ENCODE measurements at regions not wholly inside any gene's neighbourhood (a gene's known extent, or its start where the extent isn't known, plus 50 kb on each side); places are given as distances from the start of the nearest gene placed in this dataset.

DNA sequence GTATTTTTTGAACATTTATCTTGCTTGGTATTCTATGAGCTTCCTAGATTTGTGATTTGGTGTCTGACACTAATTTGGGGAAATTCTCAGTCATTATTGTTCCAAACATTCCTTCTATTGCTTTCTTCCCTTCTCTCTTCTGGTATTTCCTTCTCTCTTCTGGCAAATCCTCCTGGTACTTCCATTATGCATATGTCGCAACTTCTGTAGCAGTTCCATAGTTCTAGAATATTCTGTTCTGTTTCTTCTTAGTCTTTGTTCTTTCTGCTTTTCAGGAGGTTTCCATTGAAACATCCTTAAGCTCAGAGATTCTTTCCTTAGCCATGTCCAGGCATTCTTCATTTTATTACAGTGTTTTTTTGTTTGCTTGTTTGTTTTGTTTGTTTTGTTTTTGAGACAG is 155.2 kb upstream of the PIK3R1 start:
- Histone ChIP-seq H3K27me3 (no peaks in the 10 kb centered on the region), H3K4me3 (replicated peaks in 1 of 3) (no peak overlapping the region), H3K4me1 (no peaks in the 10 kb centered on the region), H3K9me3 (no peaks in the 10 kb centered on the region), H3K36me3 (no peaks in the 10 kb centered on the region), H3K27ac (no peak overlapping the region)
- 93 to 98% methylated on average over 1 of the region's 1 CpG for WGBS, 2 donors
- intact Hi-C loops (cut with DNase I), result no loop called here
- TF ChIP-seq POLR2A (IDR thresholded peaks at IDR 0.05), result no peak
- TF ChIP-seq, protein P1, sequence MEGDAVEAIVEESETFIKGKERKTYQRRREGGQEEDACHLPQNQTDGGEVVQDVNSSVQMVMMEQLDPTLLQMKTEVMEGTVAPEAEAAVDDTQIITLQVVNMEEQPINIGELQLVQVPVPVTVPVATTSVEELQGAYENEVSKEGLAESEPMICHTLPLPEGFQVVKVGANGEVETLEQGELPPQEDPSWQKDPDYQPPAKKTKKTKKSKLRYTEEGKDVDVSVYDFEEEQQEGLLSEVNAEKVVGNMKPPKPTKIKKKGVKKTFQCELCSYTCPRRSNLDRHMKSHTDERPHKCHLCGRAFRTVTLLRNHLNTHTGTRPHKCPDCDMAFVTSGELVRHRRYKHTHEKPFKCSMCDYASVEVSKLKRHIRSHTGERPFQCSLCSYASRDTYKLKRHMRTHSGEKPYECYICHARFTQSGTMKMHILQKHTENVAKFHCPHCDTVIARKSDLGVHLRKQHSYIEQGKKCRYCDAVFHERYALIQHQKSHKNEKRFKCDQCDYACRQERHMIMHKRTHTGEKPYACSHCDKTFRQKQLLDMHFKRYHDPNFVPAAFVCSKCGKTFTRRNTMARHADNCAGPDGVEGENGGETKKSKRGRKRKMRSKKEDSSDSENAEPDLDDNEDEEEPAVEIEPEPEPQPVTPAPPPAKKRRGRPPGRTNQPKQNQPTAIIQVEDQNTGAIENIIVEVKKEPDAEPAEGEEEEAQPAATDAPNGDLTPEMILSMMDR (IDR thresholded peaks at IDR 0.05), result no peak
- DNase-seq, result no peak

DNA sequence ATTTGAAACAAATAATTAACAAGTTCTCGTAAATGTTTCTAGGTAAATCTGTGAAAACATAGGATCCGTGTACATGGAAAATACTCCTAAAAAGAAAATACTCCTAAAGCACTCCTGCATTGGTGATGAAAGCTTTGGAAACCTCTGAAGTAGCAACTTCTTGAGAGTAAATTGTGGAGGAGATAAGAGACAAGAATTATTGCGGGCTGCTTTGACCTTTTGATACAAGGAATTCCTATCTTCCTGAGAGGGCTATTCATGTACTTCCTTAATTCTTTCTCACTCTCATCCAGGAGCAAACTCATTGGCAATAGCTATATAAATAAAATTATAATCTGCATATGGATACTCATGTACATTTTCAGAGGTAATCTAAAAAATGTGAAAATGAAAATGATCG is 158.4 kb upstream of the PIK3R1 start:
- Histone ChIP-seq H3K27me3 (no peaks in the 10 kb centered on the region), H3K36me3 (no peaks in the 10 kb centered on the region), H3K4me1 (no peaks in the 10 kb centered on the region), H3K4me3 (replicated peaks in 1 of 3) (no peak overlapping the region), H3K27ac (no peak overlapping the region), H3K9me3 (no peaks in the 10 kb centered on the region)
- TF ChIP-seq, protein P1 (IDR thresholded peaks at IDR 0.05), result no peak
- no peak for TF ChIP-seq POLR2A (IDR thresholded peaks at IDR 0.05)
- intact Hi-C loops (cut with DNase I), result no loop called here
- no peak for DNase-seq
- WGBS, 2 donors, result 84 to 86% methylated on average over 4 of the region's 4 CpGs

DNA sequence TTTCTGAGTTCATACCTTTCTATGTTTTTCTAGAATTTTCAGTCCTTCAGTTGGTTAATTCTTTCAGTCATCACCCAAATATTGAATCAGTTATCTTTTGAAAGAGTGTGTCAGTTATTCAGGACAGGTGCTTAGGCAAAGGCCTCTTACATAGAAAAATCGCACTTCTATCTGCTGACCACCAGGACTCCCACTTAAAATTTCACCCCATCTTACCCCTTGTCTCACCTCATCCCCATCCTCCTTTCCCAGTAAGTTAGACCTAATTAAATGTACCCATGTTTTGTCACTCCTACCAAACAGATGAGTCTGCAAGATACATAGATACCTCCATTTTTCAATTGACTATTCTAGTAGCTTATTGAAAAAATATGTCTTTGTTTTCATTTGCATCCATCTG is 159.9 kb upstream of the PIK3R1 start:
- Histone ChIP-seq H3K4me3 (replicated peaks in 1 of 3) (no peak overlapping the region), H3K4me1 (no peaks in the 10 kb centered on the region), H3K27ac (no peak overlapping the region), H3K36me3 (no peaks in the 10 kb centered on the region), H3K27me3 (no peaks in the 10 kb centered on the region), H3K9me3 (no peaks in the 10 kb centered on the region)
- TF ChIP-seq, protein P1 (IDR thresholded peaks at IDR 0.05), result no peak
- TF ChIP-seq POLR2A (IDR thresholded peaks at IDR 0.05), result no peak
- no peak for DNase-seq
- intact Hi-C loops (cut with DNase I), result no loop called here
- WGBS, 2 donors, result 96 to 100% methylated on average over 1 of the region's 1 CpG

DNA sequence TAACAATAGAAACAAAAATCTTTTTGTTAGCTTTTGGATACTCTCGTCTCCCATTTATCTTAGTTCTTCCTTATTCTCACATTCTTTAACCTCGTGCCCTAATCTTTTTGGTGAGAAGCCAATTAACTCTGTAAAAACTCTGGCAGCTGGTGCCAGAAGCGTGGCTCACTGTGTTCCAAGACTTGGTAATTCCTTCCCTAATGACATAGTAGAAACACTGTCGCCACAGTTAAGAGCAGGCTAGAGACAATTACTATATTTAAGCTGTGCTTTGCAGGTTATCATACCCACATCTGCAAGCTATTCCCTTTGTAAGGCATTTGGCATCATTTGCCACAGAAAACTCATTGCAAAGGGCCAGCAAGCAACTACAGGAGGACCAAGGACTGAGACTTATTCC is 160.9 kb upstream of the PIK3R1 start:
- Histone ChIP-seq H3K4me3 (replicated peaks in 1 of 3) (no peak overlapping the region), H3K27me3 (no peaks in the 10 kb centered on the region), H3K9me3 (no peaks in the 10 kb centered on the region), H3K4me1 (no peaks in the 10 kb centered on the region), H3K27ac (no peak overlapping the region), H3K36me3 (no peaks in the 10 kb centered on the region)
- no peak for DNase-seq
- intact Hi-C loops (cut with DNase I), result no loop called here
- 43% methylated on average over 4 of the region's 4 CpGs for WGBS, 2 donors
- TF ChIP-seq, protein P1 (IDR thresholded peaks at IDR 0.05), result no peak
- no peak for TF ChIP-seq POLR2A (IDR thresholded peaks at IDR 0.05)

DNA sequence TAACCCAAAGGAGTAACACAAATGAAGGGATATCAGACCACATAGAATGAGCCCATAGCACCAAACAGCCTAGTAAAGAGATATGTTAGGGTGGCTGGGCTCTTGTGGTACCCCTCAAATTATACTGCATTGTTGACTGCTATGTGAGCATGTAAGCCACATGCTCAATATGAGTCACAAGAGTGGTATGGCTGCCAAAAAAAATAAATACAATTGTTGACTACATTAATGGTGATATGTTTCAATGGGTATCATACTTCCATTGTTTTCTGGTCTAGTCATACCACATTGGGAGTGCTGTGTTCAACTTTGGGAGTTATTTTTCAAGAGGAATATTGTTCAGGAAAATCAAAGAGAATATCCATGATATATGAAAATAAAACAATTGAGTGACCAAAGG is 162.4 kb upstream of the PIK3R1 start:
- H3K9me3 ChIP-seq, result no peaks in the 10 kb centered on the region
- TF ChIP-seq POLR2A (IDR thresholded peaks at IDR 0.05), result no peak
- TF ChIP-seq, protein P1 (IDR thresholded peaks at IDR 0.05), result no peak
- H3K4me1 ChIP-seq, result no peaks in the 10 kb centered on the region
- intact Hi-C loops (cut with DNase I), result no loop called here
- no peaks in the 10 kb centered on the region for H3K36me3 ChIP-seq
- no peaks in the 10 kb centered on the region for H3K27me3 ChIP-seq
- no peak for DNase-seq
- no peak overlapping the region for H3K27ac ChIP-seq
- H3K4me3 ChIP-seq (replicated peaks in 1 of 3), result no peak overlapping the region
